Endothelial cell of hepatic sinusoid (primary cell): ENCODE measurements at regions not wholly inside any gene's neighbourhood (a gene's known extent, or its start where the extent isn't known, plus 50 kb on each side); places are given as distances from the start of the nearest gene placed in this dataset.
"Not testable (repeated sequence)": the region's sequence is repeated elsewhere in the genome, so short reads cannot be mapped to it uniquely, and the experiment has no call there.

Experiments
- in situ Hi-C: cut with HindIII; loops from 2 replicates; pipeline ENCODE4 v1.10.0; 2017; ENCODE audit warnings: low sequenced_read_pairs

DNA sequence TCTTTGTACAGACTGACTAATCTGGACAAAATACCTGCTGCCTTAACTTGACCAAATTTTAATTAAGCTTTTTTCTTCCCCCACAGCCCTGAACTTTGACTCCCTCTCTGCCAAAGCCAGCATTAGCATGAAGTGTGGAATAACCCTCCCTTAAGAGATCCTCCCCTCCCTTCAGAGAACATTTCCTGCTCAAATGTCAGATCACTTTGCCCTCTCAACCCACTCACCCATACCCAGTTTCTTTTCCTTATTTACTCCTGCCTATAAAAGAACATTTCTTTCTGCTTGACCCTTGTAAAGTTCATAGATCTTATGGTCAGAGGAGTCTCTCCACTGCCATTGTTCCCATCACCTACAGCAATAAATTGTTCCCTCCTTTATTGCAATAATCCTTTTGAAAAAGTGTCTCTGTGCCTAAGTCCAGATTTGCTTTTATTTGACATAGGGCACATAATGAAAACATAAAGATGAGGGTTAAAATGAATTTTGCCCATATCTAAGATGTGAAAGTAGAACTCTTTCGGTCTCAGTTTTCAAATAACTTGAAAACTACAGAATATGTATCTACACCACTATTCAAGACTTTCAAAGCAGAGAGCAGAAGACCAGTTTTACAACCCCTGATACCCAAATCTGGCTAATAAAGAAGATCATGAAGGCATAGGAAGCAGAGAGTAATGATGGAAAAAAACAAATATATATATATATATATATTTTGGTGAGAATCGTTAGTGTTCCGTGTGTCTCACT is 289.7 kb upstream of the ANXA10 start:
- in situ Hi-C loops: no loop called here

DNA sequence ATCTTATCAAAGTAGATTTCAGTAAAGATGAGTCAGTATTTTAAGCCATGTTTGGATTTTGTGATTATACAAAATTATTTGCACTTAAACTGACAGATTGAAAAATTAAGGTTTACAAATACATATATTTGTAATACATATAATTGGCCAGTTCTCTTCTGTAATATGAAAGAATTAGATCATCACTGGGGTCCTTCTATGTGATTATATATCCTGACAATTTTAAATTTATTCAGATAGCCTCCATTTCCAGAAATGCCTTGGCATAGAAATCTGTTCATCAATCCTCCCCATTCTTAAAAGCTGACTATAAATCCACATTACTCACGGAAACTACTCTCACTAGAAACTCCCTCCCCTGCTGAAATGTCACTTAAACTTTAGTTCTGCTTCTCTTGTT is 280.4 kb upstream of the ANXA10 start:
- in situ Hi-C loops: no loop called here

GRCh38 chr4:167826281-167826680 is 266.1 kb upstream of the ANXA10 start:
- in situ Hi-C loops: no loop called here

DNA sequence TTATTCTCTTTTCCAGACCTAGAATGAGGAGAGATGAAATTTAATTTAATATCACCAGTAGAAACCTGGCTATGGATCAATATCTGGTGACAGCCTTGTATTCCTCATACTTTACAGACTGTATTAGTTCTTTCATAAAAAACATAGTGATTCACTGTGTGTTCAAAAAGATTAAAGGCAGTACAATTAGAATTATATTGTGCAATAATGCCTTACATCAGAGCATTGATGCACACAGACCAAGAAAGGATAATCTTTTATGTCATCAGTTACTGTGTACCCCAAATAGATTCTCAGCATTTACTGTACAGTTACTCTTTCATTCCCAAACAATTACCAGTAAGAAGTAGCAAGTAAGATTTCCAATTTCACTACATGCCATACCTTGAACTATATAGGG is 260.5 kb upstream of the ANXA10 start:
- in situ Hi-C loops: no loop called here

- in situ Hi-C loops: no loop called here
Measured at GRCh38 chr4:167838686-167839085, 253.7 kb upstream of the ANXA10 start.

GRCh38 chr4:167842487-167842886 is 249.8 kb upstream of the ANXA10 start:
- in situ Hi-C loops: no loop called here

- in situ Hi-C loops: no loop called here
Measured at GRCh38 chr4:167854881-167855280, 237.5 kb upstream of the ANXA10 start.

DNA sequence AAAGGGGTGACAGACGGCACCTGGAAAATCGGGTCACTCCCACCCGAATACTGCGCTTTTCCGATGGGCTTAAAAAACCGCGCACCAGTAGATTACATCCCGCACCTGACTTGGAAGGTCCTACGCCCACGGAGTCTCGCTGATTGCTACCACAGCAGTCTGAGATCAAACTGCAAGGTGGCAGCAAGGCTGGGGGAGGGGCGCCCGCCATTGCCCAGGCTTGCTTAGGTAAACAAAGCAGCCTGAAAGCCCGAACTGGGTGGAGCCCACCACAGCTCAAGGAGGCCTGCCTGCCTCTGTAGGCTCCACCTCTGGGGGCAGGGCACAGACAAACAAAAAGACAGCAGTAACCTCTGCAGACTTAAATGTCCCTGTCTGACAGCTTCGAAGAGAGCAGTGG is 234.2 kb upstream of the ANXA10 start:
- in situ Hi-C loops: not testable (repeated sequence)

GRCh38 chr4:167867191-167867590 is 225.1 kb upstream of the ANXA10 start:
- in situ Hi-C loops: no loop called here

DNA sequence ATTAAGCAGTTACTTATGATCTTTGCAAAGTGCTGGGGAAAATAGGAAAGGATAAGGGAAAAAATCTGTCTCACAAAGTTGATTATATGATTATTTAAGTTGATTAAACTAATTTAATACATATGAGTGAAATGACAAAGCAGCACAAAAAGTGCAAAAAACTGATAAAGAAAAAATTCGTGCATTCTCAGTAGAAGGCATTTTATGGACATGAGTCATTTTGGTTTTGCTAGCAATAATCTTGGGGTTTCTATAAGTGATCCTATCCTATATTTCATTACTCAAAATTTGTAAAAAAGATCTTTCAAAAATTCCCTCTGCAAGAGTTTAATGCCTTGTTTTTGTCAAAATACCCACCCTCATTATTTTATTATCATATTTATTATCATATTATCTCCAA is 224.2 kb upstream of the ANXA10 start:
- in situ Hi-C loops: no loop called here

DNA sequence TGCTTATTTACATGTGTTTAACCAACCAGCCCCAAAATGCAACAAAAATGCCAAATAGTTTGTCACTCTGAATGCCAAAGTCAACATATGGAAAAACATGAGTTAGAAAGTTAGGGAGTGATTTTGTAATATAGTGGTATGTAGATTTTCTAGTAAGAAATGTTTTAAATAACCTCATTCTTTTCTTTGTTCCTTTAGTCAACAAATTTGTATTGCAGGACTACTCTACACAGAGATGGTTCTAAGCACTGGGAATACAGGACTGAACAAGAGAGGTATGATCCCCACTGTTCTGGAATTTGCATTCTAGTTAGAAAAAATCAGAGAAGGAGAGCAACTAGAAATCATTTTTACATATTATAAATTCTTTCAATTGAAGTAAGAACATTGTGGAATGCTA is 218.8 kb upstream of the ANXA10 start:
- in situ Hi-C loops: no loop called here

- in situ Hi-C loops: not testable (repeated sequence)
Measured at GRCh38 chr4:167876091-167876490, 216.2 kb upstream of the ANXA10 start.

DNA sequence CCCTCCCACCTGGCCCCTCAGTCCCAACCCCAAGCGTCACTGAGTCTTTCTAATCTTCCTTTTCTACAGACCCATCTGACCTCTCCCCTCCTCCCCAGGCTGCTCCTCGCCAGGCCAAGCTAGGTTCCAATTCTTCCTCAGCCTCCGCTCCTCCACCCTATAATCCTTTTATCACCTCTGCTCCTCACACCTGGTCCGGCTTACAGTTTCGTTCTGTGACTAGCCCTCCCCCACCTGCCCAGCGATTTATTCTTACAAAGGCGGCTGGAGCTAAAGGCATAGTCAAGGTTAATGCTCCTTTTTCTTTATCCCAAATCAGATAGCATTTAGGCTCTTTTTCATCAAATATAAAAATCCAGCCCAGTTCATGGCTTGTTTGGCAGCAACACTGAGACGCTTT is 214.5 kb upstream of the ANXA10 start:
- in situ Hi-C loops: not testable (repeated sequence)

DNA sequence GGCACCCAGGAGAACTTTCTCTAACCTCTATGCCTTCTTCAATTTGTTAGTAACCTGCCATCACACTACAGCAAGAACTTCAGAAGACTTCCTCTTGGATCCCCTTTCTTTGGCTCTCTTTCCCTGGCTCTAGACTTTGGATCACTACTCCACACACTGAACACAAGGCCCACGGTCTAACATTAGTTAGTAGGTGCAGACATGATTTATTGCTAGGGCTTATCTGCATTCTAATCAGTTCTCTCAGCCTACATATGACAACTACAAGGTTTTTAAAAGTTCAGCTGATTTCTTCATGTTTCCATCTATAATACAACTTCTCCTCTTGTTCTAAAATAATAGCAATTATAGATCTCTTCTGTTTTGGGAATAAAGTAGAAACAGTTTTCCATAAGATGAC is 209.1 kb upstream of the ANXA10 start:
- in situ Hi-C loops: no loop called here

DNA sequence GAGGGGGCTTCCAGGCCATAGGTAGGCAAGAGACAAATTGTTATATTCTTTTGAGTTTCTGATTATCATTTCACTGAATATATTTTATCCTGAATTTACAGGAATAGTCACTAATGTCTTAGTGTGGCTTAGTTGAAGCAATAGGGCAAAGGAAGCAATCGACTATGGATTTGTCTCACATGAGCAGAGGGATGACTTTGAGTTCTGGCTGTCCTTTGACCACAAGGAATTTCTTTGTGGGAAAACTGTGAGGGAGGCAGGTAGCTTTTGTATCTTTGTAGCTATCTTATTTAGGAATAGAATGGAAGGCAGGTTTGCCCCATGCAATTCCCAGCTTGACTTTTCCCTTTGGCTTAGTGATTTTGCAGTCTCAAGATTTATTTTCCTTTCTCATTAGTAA is 207.3 kb upstream of the ANXA10 start:
- in situ Hi-C loops: no loop called here

DNA sequence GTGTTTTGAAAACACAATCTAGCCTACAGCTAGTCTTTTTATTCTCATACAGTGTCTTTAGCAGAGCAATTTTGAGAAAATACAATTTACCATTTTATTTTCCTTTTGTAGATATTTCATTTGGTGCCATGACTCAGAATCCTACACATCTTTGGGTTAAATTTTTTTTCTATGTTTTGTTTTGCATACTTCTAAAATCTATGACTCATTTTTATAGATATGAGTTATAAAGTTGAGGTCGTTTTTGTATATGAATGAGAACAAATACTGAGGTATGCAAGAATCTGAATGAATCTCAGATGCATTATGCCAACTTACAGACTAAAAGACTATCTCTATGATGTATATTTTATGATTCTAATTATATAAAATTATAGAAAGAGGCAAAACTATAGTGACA is 206.5 kb upstream of the ANXA10 start:
- in situ Hi-C loops: no loop called here

- in situ Hi-C loops: no loop called here
Measured at GRCh38 chr4:167887726-167888125, 204.6 kb upstream of the ANXA10 start.

DNA sequence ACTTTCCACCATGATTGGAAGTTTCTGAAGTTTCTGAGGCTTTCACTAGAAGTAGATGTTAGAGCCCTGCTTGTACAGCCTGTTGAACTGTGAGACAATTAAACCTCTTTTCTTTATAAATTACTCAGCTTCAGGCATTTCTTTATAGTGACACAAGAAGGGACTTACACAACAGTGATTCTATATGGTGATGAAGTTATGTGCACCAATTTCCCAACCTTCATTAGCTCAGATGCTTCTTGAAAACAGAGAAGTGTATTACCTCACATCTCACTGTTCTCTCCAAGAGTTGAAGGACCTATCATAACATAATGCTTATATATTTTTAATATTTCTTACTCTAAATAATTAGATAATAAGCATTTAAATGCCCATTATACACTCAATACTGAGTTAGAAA is 202.1 kb upstream of the ANXA10 start:
- in situ Hi-C loops: no loop called here

- in situ Hi-C loops: no loop called here
Measured at GRCh38 chr4:167893531-167893930, 198.8 kb upstream of the ANXA10 start.

DNA sequence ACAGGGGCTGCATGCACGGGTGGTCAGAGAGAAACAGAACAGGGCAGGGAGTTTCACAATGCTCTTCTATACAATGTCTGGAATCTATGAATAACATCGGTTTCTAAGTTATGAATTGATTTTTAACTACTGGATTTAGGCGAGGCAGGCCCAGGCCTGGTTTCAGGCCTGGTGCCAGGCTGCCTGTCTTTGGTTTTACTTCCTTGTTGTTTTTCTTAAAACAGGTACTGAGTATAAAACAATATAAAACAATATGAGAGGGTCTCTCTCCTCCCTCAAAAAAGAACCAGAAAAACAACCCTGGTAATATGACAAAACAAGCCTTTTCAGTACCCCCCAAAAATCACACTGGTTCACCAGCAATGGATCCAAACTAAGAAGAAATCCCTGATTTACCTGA is 196.1 kb upstream of the ANXA10 start:
- in situ Hi-C loops: not testable (repeated sequence)

GRCh38 chr4:167897116-167897515 is 195.2 kb upstream of the ANXA10 start:
- in situ Hi-C loops: no loop called here

DNA sequence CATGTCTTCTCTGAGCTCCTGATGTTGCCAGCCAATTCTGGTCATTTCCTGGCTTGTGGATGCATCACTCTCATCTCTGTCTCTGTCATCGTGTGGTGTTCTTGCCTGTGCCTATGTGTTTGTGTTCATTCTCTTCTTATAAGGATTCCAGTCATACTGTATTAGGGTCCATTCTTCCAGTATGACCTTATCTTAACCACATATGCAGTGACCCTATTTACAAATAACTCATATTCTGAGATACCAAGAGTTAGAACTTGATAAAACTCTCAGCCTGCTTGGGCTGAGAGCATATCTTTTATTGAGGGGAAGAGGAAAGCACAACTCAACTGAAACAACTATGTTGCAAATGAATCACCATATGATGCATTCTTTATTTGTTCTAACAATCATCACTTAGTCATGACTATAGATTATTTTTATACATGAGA is 189.0 kb upstream of the ANXA10 start:
- in situ Hi-C loops: no loop called here

- in situ Hi-C loops: no loop called here
Measured at GRCh38 chr4:167906851-167907250, 185.5 kb upstream of the ANXA10 start.
